ENCODE measurements at regions not wholly inside any gene's neighbourhood (a gene's known extent, or its start where the extent isn't known, plus 50 kb on each side); places are given as distances from the start of the nearest gene placed in this dataset.

DNA sequence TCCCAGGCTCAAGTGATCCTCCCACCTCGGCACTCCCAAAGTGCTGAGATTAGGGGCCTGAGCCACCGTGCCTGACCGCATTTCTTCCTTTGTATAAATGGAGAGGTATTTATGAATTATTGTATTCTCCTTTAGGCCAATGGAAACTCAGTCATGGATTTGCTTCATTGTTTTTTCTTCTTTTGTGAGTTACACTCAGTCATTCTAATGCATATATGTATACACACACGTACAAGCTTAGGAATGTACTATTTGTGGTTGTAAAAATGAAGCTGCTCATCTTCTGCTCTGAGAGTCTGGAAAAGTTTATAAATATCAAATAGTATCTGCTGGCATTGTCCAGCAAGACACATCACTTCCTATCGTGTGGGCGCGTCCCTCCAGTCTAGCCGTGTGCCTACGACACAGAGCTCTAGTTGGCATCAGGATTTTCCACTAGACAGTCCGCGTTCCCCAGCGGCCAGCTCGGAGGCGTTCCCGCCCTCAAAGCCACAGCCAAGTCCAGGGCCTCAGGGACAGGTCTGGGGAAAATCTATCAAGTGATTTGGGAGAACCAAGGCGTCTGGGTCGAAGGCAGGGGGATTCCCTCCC is 215.2 kb downstream of the NFATC2 start:
- no peak for TF ChIP-seq CTCF (conservative IDR thresholded peaks at IDR 0.05; ENCODE audit: control insufficient read depth, insufficient read depth, low read depth, low read length)
- H3K4me3 ChIP-seq (ENCODE audit: control insufficient read depth, low read depth, low read length), result no peak overlapping the region
- DNase-seq (ENCODE audit: low read depth), result peak; percentile 88

DNA sequence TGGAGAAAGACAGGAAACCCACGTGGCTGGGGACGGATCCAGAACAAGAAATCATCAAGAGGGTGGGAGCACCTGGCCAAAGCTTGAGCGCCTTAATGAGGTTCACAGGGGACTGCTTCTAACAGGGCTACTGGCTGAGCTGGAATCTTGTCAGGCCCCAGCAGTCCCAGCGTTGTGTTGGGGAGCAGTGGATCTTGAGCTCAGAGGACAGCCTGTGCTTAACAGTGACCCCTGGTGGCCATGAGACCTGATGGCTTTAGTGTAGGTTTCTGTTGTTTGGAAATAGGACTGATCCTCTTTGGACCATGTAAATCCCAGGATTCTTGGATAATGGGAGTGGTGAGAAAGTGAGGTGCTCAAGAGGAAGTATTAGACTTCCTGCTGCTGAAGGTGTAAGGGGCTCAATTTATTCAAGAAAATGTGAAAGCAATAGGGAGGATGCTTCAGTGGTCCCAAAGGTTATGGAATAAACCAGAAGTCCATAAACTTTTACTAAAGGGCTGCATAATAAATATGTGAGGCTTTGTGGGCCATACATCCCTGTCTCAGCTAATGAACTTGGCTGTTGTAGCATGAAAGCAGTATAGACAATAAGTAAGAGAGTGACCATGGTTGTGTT is 216.2 kb downstream of the NFATC2 start:
- DNase-seq (ENCODE audit: low read depth), result peak; percentile 75
- peak; percentile 73 for TF ChIP-seq CTCF (conservative IDR thresholded peaks at IDR 0.05; ENCODE audit: control insufficient read depth, insufficient read depth, low read depth, low read length)
- H3K4me3 ChIP-seq (ENCODE audit: control insufficient read depth, low read depth, low read length), result no peak overlapping the region

DNA sequence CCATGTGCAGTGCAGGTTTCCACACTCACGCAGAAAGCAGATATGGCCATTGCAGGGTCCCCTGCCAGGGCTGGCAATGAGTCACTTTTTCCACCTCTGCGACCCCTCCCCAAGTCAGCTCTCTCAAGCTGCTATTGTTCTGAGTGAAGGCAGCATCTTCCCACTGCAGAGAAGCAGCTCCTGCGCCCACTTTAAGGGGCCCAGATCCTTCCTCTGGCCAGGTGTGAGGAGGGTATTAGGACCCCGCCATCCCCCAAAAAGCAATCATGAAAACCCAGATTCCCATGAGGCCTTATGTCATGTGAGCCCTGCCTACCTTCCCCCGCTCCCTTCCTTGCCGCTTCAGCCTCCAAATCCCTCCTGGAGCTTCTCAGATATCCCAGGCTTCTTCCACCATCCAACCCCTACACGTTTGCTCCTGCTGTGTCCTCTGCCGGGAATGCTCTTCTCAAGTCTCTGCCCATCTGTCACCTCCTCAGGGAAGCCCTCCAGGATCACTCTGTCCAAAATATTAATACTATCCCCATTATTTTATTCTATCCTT is 220.3 kb downstream of the NFATC2 start:
- H3K4me3 ChIP-seq (ENCODE audit: control insufficient read depth, low read depth, low read length), result no peak overlapping the region
- no peak for TF ChIP-seq CTCF (conservative IDR thresholded peaks at IDR 0.05; ENCODE audit: control insufficient read depth, insufficient read depth, low read depth, low read length)
- no peak for DNase-seq (ENCODE audit: low read depth)

DNA sequence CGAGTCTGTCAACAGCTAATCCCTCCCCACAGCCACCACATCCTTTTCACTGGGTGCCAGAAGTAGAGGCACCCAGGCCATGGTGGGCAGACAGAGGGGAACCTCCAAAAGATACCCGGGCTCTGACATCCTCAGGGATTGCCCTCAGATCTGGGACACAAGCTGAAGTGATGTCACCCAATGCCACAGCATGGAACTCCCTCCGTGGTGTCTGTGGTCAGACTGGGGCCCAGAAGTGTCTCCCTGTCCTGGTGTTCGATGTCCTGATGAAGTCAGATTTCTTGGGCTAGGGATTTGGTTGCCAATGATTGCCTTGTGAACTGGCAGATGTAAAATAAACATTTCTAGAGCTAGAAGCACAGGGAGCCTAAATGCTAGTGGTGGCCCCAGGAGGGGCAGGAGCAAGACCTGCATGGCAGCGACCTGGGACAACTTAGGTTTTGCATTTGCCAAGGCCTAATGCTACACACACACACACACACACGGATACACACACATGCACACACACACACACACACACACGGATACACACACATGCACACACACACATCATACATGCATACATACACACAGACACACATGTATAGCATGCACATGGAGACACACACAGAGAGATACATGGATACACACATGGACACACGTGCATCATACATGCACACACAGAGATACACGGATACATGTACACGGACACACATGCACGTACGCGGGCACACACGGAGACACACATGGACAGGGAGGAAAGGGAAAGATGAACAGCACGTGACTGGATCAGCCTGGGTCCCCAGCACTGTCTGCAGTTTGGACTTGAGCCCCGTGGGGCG is 221.0 kb downstream of the NFATC2 start:
- DNase-seq (ENCODE audit: low read depth), result no peak
- no peak overlapping the region for H3K4me3 ChIP-seq (ENCODE audit: control insufficient read depth, low read depth, low read length)
- no peak for TF ChIP-seq CTCF (conservative IDR thresholded peaks at IDR 0.05; ENCODE audit: control insufficient read depth, insufficient read depth, low read depth, low read length)

DNA sequence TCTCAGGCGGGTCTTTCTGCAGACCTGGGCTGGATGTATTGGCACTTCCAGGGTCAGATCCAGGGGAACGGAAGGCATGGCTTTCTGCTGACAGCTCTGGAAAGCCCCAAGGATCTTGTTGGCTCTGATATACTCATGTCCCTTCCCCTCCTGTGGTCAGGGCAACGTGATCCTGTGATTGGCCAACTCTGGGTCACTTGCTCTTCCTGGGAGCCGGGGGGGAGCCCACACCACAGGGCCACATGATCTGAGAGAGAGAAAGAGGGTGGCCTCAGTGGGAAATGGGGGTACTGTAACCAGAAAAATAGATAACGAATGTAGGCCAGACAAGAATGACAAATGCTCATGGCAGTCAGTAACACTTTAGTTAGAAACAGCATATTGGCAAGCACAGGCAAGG is 223.0 kb downstream of the NFATC2 start:
- DNase-seq (ENCODE audit: low read depth), result no peak
- no peak for TF ChIP-seq CTCF (conservative IDR thresholded peaks at IDR 0.05; ENCODE audit: control insufficient read depth, insufficient read depth, low read depth, low read length)
- no peak overlapping the region for H3K4me3 ChIP-seq (ENCODE audit: control insufficient read depth, low read depth, low read length)

GRCh38 chr20:51318058-51318949 is 224.2 kb downstream of the NFATC2 start:
- no peak overlapping the region for H3K4me3 ChIP-seq (ENCODE audit: control insufficient read depth, low read depth, low read length)
- peak; percentile 34 for DNase-seq (ENCODE audit: low read depth)
- TF ChIP-seq CTCF (conservative IDR thresholded peaks at IDR 0.05; ENCODE audit: control insufficient read depth, insufficient read depth, low read depth, low read length), result peak; percentile 53
